Vagina (tissue), 2 donors: ENCODE measurements at regions not wholly inside any gene's neighbourhood (a gene's known extent, or its start where the extent isn't known, plus 50 kb on each side); places are given as distances from the start of the nearest gene placed in this dataset.

Experiments used
- POLR2A ChIP-seq, 2 donors: fragments of 450-650 bp; IDR thresholded peaks; one replicate each; pipeline ENCODE4 v1.6.1; 2017; ENCODE audit warnings: antibody characterized with exemption in 2 of 2, mild to moderate bottlenecking in 2 of 2, moderate library complexity in 2 of 2
- TF ChIP-seq, protein P1 (sequence below), 3 experiments: fragments of 450-650 bp in 2 of 3; fragments of 200-600 bp in 1 of 3; sonication (generic) in 1 of 3; IDR thresholded peaks; one replicate each; pipeline ENCODE4 v1.5.1; 2017 to 2019; ENCODE audit warnings: antibody characterized with exemption in 3 of 3, mild to moderate bottlenecking in 2 of 3, moderate library complexity in 2 of 3

DNA sequence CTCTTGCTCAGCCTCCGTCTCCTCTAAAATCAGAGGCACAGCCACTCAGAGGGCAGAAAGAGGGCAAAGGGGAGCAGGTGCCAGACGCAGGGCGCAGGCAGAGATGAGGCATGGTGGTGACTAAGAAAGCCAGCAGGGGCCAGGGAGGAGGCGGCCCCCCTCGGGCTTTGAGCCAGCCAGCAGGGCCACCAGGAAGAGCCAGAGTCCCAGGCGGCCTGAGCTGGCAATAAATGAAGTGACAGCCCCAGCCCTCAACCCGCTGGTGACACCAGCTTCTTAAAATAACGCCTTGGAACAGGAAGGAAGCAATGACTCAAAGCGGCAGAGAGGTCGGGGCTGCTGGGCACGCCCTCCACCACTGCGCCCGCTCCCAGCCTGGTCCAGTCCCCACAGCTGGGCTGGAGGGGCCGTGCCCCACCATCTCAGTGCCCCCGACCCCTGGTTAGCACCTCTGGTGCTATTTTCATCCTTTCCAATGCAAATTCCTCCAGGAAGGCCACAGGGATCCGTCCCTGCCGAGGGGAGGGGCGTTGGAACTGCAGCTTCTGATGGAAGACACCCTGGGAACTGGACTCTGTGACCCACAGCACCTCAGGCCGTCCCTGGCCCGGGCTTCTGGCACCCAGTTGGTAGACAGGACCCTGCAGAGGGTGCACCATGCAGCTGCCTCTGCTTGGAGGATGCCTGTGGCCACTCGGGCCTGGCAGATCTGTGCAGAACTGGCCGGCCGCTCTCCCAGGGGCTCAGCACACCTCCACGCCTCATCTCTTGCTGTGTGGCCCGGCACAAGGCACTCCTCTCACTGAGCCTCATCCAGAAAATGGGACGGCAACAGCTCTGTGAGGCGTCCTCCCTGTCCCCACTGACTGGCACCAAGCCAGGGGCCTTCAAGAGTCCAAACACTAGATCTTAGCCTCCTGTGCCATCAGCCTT, 113.7 kb downstream of the NCOR2 start:
- TF ChIP-seq, protein P1, sequence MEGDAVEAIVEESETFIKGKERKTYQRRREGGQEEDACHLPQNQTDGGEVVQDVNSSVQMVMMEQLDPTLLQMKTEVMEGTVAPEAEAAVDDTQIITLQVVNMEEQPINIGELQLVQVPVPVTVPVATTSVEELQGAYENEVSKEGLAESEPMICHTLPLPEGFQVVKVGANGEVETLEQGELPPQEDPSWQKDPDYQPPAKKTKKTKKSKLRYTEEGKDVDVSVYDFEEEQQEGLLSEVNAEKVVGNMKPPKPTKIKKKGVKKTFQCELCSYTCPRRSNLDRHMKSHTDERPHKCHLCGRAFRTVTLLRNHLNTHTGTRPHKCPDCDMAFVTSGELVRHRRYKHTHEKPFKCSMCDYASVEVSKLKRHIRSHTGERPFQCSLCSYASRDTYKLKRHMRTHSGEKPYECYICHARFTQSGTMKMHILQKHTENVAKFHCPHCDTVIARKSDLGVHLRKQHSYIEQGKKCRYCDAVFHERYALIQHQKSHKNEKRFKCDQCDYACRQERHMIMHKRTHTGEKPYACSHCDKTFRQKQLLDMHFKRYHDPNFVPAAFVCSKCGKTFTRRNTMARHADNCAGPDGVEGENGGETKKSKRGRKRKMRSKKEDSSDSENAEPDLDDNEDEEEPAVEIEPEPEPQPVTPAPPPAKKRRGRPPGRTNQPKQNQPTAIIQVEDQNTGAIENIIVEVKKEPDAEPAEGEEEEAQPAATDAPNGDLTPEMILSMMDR (IDR thresholded peaks at IDR 0.05), result no peak
- TF ChIP-seq POLR2A (IDR thresholded peaks at IDR 0.05), result no peak
